DMS 273 treated with DMSO at 0.1 percent for 48 hours (cell line): ENCODE measurements at regions not wholly inside any gene's neighbourhood (a gene's known extent, or its start where the extent isn't known, plus 50 kb on each side); places are given as distances from the start of the nearest gene placed in this dataset.

Source experiments
- DNase-seq: peaks from one replicate; lab custom pipeline; 2025; lab: John Stamatoyannopoulos, UW

DNA sequence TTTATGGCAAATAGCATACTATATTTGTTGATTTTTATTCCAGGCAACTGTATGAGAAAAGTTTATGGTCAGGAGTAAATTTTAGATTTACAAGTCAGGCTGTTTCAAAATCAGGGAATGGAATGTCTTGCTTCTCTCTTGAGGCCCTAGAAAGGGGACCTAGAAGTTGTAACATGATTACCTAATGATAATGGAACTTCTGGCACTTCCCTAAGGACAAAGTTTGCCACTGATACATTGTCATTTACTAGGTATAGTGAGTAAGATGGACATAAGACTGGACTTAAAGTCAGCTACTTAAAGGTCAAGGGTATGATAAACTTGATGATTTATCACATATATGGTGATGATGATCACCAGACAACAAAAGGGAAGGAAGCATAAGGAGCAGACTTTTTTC lies 103.3 kb upstream of the VRK2 start:
- DNase-seq: no peak

GRCh38 chr2:57947398-57947797 lies 99.2 kb upstream of the VRK2 start:
- DNase-seq: no peak

DNA sequence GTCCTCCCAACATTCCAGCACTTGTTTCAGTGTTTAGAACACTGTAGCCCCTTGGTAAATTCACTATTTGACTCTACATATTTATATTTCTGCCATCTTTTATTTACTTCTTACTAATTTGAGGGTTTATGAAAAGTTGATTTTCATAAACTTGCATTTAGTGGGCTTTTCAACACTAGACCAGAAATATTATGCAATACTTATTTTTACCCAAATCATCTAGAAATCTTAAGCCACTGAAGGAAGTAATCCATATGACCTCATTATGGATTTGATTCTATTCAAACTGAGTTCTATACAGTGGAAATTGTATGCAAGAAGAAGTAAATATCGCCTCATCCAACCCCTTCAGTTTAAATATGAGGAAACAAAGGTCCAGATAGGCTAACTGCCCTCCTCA lies 92.6 kb upstream of the VRK2 start:
- DNase-seq: no peak

DNA sequence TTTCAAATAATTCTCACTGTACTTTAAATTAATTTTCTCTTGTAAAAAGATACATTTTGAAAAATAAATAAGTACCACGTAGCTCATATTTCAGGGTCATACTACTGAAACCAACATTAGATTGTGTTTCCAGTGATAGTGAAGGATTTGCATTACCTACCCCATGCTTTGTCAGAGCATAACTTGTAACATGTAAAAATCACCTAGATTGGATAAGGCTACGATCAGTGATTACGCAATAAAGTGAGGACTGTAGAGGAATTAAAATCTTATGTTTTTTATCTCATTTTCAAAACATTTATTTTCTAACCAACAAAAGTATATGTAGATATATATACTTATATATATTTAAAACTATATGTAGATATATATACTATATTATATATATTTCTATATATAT lies 89.4 kb upstream of the VRK2 start:
- DNase-seq: no peak

DNA sequence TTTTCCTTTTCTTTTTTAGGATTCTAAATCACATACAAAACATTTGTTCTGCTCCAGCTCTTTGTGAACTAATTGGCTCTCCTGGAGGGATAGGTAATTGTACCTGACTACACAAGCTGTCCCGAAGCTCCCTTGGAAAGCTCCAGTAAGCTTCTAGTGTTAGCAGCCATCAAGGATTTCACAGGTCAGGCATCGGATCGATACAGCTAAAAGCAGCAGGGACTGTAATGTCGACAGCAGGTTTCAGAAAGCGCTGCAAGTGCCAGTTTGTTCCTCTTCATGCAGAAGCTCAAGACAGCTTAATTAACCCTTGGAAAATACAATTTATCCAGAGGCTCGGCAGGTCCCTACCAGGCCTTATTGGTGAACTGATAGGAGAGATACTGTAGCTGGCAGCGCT lies 87.2 kb upstream of the VRK2 start:
- no peak for DNase-seq

DNA sequence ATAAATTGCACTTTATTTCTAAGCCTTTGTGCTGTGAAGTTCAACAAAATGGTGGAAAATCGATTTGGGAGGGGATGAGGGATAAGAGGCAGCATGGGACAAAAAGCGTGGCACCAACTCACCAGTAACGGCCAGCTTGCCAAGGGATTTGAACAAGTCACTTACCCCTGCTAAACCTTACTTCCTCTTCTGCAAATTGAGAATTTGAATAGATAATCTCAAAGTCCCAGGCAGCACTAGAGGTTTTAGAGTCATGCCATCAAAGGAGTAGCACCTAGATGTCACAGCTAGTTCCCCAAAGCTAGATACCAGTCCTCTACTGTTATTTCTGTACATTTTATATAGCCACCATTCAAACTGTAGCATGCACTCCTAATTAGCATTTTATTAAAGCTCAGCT lies 83.7 kb upstream of the VRK2 start:
- DNase-seq: no peak

DNA sequence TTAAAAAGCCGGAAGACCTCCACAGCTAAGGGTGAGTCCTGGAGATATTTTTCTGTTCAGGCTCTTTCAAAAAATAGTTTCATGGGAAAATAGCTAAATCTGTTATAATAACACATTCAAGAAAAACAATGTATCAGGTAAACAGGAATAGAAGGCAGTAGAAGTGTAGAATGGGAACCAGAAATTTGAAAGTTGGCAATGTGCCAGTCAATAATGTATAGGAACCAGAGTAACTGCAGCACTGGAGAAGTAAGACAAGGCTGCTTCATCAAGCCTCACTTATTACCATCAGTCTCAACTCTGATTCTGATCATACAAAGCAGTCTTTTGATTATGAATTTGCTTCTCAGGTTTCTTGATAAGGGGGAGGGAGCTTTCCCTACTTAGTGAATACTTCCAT lies 81.4 kb upstream of the VRK2 start:
- DNase-seq: no peak

DNA sequence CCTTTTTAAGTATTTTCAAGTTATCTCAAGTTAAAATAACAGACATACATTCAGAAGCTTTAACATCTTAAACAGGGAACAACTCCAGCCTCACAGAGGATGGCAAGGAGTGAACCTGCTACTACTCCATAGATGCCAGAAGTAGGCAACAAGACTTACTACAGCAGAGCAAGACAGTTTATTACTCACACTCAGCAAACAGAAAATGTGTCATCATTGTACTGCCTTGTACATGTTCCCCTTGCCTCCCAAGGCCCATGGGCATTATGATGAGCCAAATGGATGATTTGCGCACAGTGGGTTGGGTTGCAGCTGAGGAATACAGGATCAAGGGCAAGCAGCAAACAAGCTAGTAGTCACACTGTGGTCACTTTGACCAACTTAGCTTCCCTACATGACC lies 80.6 kb upstream of the VRK2 start:
- no peak for DNase-seq

- DNase-seq: no peak
These were observed 72.9 kb upstream of the VRK2 start for GRCh38 chr2:57973621-57974186.

DNA sequence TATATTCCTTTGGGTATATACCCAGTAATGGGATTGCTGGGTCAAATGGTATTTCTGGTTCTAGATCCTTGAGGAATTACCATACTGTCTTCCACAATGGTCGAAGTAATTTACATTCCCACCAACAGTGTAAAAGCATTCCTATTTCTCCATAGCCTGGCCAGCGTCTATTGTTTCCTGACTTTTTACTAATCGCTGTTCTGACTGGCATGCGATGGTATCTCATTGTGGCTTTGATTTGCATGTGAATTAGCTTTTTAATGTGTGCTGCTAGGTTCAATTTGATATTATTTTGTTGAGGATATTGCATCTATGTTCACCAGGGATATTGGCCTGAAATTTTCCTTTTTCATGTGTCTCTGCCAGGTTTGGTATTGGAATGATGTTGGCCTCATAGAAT lies 67.4 kb upstream of the VRK2 start:
- DNase-seq: no peak

DNA sequence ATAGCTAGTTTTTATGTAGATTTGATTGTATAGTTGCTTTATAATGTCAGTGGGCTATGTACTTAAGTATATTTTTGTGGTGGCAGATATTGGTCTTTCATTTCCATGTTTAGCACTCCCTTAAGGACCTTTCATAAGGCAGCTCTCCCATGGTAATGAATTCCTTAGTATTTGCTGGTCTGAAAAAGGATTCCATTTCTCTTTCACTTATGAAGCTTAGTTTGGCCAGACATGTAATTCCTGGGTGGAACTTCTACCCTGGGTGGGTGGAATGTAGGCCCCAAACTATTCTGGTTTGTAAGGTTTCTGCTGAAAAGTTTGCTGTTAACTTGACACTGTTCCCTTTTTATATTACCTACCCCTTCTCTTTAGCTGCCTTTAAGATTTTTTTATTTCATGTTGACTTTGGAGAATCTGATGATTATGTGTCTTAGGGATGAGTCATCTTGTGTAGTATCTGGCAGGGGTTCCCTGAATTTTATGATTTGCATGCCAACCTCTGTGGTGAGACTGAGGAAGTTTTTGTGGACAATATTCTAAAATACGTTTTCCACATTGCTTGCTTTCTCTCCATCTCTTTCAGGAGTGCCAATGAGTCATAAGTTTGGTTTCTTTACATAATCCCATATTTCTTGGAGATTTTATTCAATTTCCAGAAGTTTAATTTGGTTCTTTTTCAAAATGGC lies 65.4 kb upstream of the VRK2 start:
- no peak for DNase-seq

GRCh38 chr2:57987835-57988573 lies 58.6 kb upstream of the VRK2 start:
- DNase-seq: no peak

GRCh38 chr2:57990118-57990725 lies 56.4 kb upstream of the VRK2 start:
- DNase-seq: no peak
